NCI-H2081 treated with DMSO at 0.1 percent for 48 hours (cell line): ENCODE measurements at regions not wholly inside any gene's neighbourhood (a gene's known extent, or its start where the extent isn't known, plus 50 kb on each side); places are given as distances from the start of the nearest gene placed in this dataset.
"Not testable (repeated sequence)": the region's sequence is repeated elsewhere in the genome, so short reads cannot be mapped to it uniquely, and the experiment has no call there.

ENCODE experiments used
- DNase-seq: peaks from one replicate; lab custom pipeline; 2025; lab: John Stamatoyannopoulos, UW

DNA sequence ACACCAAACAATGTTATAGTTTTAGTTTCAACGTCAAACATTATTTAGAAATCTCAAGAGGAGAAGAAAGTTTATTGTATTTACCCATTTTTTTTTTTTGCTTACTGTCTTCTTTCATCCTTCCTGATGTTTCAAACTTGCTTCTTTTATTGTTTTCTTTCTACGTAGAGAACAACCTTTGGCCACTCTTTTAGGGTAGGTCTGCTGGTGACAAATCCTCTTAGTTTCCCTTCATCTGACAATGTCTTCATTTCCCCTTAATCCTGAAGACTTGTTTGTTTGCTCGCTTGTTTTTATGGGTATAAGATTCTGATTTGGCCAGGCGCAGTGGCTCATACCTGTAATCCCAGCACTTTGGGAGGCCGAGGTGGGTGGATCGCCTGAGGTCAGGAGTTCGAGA lies 89.1 kb downstream of the RHOU start:
- DNase-seq, result no peak

DNA sequence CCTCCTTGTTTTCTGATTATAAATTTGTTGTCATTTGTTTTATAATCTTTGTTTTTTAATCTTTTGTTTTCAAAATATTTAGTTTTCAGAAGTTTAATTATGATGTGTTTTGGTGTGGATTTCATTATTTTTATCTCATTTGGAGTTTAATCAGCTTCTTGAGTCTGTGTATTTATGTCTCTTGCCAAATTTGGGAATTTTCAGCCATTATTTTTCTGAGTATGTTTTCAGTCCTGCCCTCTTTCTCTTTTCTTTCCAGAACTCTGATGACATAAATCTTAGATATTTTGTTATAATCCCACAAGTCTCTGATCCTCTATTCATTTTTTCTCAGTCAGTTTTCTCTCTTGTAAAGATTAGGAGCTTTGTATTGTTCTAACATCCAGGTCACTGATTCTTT lies 89.8 kb downstream of the RHOU start:
- DNase-seq, result no peak

DNA sequence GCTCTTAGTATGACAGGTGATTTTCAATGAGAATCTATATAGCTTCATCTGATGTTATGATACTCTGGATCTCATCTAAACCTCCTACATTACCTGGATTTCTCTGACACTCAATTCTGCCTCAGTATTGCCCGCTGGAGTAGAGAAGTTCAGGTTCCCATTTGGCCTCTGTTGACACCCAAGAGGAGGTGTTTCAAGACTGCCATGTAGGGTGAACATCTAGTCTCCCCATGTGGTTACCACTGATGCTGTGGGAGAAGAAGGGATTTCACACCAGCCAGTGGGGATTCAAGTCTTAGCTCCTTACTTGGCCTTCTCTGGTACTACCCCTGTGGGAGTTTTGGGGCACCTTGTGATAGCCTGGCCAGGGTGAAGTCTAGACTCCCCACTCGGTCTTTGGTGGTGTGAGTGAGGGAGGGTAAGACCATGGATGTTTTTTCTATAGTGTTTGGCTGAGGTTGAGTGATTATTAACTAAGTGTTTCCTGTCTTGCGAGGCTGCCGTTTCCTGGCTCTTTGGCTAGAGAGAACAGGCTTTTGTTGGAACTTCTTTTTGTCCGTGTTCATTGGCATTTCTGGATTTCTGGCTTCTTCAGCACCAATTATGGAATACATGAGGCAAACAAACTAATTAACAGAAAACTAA lies 90.7 kb downstream of the RHOU start:
- no peak for DNase-seq

DNA sequence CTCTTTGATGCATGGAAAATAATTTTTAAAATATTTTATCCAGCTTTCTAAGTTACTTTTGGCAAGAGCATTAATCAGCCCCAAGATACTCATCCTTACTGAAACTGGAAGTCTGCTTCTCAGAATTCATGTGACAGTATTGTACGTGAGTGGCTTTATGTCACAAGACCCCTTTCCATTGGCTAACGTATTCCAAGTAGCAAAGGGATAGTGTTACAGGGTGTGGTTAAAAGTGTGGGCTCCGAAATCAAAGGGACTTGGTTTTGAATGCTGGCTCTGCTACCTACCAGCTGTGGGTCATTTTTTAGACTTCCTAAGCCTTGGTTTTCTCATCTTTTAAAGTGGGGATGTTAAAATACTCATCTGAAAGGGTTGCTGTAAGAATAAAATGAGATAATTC lies 91.7 kb downstream of the RHOU start:
- DNase-seq, result no peak

DNA sequence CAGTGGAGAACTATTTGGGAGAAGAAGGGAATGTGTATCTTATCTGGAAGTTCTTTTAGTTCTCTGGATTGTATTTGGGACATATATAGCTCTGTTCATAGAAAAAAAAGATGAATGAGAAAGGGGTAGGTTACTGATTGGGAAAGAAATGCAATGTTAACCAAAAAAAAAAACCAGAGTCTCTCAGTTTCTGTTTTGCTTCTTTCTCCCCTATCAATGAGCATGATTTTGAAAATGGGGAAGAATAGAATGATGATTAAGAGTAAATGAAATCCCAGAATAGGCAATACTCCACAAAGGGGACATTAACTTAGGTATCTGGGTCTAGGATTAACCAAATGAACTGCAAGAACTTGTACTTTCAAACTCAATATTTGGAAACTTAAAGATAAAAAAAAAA lies 92.9 kb downstream of the RHOU start:
- DNase-seq, result no peak

DNA sequence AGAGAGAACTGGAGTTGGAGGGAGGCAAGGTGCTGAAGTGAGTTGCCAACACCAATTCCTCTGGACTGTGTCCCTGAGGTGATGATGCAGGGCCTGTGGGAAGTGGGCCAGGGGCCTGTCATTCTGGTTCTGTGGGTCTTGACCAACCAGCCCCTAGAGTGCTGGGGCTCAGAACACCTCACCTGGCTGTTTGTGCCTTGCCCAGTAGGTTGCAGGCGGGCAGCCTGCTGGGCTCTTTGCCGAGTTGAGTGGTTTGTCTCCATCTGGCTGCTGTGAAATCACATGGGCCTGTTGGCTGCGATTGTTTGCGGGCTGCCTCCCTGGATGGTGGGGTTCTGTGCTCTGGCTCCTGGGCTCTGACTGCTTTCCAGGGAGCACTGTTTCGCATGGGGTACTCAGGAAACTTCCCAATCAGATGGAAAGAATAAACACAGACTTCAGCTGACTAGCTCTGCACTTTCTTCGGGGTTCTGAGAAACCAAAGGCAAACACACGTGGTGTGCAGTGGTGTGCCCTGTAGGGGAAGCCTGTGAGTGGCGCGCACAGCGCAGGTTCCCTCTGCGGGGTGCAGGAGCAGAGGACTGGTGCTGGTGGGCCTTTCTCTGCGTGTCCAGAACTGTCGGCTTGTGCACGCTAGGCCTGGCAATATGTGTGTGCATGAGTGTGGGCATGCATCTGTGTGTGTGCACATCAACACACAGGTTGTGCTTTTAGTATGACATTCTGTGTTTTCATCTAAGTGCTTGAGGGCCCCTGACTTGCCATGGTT lies 95.1 kb downstream of the RHOU start:
- DNase-seq, result no peak

DNA sequence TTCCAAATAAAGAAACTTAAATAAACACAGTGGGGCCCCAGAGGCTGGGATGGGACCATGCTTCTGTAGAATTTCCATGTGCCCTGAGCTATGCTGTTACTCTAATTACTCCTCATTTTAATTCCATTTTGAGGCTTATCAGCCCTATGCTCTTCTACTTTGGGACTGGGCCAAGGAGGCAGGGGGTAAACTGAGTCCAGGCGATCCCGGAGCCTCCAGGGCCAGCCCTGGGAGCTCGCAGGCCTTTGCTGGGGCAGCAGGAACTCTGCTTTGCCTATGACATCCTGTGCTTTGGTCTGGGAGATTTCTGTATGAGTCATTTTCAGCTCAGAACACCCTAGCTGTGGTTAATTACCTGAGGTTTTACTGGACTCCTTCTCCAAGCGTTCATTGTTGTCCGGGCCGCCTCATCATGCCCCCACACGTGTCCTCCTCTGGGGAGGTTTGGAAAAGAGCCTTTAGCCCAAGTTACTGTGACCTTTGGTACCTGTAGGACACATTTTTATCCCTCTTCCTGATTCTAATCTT lies 95.7 kb downstream of the RHOU start:
- DNase-seq, result no peak

DNA sequence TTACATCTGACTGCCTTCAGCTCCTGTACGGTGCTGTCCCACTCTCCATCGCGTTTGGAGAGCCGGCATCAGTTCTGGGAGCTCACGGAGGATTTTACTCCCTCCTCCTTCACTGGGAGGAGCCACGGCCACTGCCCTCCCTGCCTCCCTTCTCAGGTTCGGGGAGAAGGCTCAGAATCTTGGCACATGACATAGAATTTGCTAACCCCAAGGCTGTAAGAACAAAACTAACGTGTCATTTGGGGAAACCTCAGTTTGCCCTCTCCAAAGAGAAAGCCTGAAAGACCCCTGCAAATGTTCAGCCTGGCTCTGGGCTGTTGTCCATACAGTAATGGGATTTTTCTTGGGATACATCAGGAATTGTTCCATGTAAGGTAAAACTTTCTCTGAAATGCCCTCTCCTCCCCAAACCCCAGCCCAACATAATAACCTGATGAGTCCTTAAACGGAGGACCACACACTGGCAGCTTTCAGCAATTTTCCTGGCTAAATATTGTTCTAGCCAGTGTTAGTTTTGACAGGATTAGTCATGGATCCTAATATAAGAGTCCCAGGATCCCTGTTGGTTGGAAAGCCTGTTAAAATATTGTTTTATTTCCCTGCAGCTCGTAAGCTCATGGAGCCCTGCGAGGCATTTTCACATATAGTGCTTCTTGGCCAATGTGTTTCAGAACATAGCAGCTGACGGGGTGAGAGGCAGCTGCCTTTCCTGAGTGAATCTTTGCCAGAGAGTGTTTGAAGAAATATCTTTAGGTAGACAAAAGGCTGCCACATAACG lies 98.8 kb downstream of the RHOU start:
- no peak for DNase-seq

DNA sequence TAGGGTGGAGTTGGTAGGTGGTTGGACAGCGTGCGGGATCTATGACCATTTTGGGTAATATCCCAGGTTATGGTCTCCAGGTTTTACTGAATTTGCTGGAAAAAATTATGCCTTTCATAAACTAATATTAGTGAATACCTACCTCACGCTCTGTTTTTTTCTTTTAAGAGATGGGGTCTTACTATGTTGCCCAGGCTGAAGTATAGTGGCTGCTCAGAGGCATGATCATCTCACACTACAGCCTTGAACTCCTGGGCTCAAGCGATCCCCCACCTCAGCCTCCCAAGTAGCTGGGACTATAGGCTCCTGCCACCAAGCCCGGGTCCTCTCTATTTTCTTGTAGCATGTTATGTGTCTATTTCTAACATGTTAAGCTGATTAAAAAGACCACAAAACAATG lies 100.2 kb downstream of the RHOU start:
- no peak for DNase-seq

DNA sequence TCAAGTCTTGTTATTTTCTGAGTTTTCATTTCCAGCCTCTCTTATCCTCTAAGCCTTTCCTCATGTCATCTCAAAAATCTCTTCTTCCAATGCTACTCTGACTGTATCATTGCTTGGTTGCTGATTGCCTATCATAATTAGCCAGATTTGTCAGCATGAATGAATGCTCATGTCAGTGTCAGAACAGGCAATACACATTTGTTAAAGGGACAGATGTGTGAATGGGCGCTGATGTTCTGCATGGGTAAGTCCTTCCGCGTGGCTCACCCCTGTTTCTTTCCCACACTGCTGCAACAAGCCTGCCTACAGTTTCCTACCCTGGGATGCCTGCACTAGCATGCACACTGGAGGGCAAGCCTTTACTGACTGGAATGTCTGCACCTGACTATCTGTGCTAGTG lies 100.6 kb downstream of the RHOU start:
- no peak for DNase-seq

DNA sequence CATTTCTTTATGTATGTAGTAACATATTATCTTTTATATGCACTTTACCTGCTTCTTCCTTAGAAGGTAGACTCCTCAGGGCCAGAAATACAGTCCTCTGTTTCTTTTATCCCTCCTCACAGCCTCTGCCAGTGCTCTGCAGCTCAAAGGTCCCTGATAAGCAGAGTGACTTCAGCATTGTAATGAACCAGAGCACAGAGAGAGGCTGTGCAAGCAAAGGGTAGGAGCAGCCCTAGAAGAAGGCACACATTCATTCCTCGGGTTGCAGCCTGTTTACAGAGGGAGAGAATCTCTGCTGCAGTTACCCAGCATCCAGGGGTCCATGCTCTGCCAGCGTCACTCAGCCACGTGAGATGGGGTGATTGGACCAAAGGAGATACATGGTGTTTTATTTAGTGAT lies 101.1 kb downstream of the RHOU start:
- DNase-seq, result no peak

DNA sequence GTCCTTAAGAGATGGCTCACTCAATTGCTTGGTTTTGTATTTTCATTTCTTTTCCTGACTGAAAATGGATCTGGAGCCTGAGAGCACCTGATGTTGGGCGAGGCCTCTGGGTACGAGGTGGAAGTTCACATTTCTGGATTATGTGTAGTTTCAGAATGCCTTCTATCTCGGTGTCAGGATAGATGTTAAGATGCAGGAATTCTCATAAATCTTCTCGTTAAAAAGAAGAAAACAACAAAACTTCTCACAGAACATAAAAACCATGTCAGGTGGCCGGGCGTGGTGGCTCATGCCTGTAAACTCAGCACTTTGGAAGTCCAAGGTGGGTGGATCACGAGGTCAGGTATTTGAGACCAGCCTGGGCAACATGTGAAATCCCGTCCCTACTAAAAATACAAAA lies 101.8 kb downstream of the RHOU start:
- DNase-seq, result no peak

DNA sequence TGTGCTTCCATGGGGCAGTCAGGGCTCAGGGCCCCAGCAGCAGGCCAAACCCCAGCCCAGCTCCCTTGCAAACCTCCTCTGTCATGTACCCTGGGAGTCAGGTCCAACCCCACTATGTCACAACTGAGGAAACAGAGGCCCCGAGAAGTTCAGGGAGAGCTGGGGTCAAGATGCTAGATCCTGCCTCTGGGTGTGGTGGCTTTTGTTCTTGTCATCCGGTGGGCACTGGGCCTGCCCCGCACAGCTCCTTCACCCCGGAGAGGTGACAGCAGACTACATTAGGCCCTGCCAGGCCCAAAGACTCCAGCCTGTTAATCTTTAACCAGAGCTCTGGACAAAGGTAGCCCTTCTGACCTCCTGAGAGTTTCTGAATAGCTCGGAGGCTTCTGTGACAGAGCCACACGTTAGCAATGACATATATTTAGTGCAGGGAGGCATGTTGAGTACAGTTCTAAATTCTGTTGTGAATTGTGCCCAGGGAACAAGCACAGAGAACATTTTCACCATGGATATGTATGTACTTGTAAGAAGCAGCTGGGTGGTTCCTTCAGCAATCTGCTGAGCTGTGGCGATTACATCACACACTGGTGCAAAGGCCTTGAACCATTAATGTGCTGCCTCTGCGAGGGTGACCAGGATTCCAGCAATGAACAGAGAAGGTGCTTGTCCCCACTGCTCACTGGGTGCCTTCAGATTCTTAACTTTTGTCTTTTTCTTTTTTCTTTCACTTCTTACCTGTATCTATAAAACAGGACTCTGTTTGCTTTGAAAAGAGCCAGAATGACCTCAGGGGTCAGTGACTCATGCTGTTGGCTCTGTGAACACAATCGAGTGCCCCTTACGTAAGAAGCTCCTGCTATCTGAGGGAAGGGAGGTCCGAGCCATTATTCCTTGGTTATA lies 102.8 kb downstream of the RHOU start:
- DNase-seq, result no peak

DNA sequence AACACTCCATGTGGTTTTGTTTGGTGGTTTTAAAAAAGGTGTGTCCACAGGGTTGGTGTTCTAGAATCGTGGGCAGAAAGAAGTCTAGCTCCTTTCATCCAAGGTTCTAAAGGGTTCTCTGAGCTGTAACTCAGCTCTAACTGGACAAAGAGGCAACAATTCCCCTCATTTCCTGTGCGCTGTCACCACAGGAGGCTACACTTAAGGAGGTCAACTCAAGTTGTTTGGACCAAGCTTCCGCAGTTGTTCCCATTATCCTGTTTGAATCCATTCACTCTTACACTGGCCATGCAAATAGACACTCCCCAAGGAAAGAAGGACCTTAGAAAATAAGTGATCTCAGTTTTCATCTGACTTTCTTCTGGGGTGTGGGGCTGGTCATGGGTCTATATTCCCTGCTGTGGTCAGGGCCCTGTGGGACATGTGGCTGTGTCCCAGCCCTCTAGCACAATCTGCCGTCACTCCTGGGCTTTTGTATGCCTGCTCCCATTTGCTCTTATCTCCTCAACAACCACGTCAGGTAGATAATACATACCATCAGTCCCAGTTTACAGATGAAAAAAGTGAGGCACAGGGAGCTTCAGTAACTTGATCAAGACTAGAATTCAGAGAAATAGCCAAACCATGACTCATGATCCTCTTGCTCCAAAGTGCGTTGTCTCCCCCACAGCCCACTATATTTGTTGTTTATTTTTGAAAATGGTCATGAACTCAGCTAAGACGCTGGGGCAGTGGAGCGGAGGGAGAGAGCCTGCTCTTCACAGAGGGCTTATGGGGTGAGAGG lies 103.6 kb downstream of the RHOU start:
- no peak for DNase-seq

DNA sequence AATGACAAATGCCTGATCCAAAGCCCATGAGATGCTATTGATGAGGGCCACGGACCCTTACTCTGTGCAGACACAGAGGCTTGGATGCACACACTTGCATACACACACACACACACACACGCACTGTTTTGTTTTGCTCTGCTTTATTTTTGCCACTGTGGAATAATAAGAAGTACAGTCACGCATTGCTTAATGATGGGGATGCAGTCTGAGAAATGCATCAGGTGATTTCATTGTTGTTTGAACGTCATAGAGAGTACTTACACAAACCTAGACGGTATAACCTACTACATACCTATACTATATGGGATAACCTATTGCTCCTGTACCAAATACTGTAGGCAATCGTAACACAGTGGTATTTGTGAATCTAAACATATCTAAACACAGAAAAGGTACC lies 104.4 kb downstream of the RHOU start:
- DNase-seq, result no peak

DNA sequence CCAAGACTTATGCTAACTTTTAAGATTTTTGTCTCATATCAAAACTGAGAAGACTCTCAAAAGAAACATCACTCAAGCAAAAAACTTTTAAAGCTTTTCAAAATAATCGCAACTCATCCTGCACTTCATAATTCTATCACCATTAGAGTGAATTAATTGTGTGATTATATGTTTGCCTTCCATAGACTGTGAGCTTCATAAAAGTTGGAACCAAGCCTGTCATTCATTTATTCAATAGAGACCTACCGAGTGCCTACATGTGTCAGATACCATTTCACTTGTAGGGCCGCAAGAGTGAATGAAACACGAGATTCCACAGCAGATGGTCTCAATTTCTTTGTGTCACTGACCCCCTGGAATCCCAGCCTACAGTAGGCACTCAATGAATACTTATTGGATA lies 106.4 kb downstream of the RHOU start:
- no peak for DNase-seq

DNA sequence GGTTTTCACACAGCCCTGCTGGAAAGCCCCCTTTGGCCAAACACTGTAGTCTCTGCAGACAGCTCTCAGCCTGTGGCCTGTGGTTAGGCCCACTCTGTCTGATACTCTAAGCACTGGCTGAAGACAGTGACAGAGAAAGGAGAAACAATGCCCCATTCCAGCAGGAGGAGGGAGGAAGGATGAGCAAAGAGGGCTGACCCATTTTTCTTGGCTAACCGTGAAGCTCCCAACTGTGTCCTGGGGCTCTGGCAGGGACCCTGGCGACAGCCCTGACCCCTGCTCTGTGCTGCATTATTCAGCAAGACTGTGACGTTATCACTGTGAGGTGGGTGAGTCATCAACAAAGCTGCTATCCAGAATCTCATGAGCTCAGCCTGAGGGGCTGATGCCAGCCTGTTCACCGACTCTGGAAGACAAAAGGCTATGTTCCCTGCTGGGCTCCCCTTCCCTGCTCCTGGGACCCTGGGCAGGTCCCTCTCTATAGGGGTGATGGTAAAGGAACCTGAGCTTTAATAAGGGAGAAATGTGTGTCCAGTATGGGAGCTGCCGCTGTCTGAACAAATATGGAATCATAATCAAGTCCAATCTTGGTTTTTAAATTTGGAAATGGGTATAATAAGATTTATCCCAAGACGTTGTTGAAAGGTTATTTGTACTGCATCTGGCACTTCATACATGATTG lies 107.0 kb downstream of the RHOU start:
- no peak for DNase-seq

DNA sequence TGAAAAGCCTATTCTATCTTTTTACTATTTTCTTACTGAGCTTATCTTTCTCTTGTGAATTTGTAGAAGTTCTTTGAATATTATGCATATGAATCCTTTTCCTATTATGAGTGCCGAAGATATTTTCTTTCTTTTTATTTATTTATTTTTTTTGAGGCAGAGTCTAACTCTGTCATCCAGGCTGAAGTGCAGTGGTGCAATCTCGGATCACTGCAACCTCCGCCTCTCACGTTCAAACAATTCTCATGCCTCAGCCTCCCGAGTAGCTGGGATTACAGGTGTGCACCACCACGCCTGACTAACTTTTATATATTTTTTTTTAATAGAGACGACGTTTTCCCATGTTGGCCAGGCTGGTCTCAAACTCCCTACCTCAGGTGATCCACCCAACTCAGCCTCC lies 109.8 kb downstream of the RHOU start:
- DNase-seq, result no peak

DNA sequence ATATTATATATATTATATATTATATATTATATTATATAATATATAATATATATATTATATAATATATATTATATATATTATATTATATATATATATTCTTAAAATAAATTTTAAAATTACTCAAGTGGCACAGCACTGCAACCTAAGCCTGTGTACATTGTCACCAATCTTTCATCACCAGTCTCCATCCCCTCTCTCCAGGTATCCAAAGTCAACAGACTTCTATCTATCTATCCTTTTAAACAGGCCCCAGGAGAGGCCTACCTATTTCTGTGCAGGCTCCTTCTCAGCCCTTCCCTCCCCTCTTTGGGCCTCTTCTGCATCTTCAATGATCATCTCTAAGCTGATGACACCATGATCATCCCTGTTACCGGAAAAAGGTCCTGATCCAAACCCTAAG lies 111.7 kb downstream of the RHOU start:
- DNase-seq, result no peak

DNA sequence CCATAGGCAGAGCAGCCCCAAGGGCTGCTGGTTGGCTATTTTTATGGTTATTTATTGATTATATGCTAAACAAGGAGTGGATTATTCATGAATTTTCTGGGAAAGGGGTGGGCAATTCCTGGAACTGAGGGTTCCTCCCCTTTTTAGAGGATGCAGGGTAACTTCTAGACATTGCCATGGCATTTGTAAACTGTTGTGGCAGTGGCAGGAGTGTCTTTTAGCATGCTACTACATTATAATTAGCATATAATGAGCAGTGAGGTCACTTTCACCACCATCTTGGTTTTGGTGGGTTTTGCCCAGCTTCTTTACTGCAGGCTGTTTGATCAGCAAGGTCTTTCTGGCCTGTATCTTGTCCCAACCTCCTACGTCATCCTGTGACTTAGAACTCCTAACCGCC lies 112.2 kb downstream of the RHOU start:
- not testable (repeated sequence) for DNase-seq

DNA sequence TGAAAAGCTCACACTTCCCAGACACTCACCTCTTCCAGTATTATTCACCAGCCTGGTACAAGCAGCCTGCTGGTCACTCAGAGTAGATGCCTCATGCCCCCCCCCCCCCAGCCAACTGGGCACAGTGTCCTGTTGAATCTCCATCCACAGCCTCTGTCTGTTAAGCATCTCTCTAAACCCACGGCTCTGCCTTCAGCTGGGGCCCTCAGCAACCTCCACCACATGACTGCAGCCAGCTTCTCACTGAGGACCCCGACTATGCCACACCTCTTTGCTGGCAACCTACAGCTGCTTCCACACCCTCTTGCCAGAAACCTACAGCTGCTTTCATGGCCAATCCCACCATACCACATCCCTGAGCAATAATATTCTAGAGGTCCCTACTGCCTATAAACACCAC lies 113.1 kb downstream of the RHOU start:
- no peak for DNase-seq
